GM12892 (cell line): ENCODE measurements at regions not wholly inside any gene's neighbourhood (a gene's known extent, or its start where the extent isn't known, plus 50 kb on each side); places are given as distances from the start of the nearest gene placed in this dataset.

ENCODE experiments used
- POLR2A ChIP-seq: IDR thresholded peaks from 2 replicates; pipeline ENCODE4 v1.6.1; 2011; ENCODE audit warnings: low read depth, low read length, control low read depth
- TAF1 ChIP-seq: IDR thresholded peaks from 2 replicates; pipeline ENCODE4 v1.6.1; 2011; ENCODE audit warnings: low read depth, mild to moderate bottlenecking, control low read depth, low read length, borderline replicate concordance

- no peak for TF ChIP-seq POLR2A
- no peak for TF ChIP-seq TAF1
These were observed 738.1 kb downstream of the QKI start for GRCh38 chr6:164152611-164153010.
